ENCODE measurements at regions not wholly inside any gene's neighbourhood (a gene's known extent, or its start where the extent isn't known, plus 50 kb on each side); places are given as distances from the start of the nearest gene placed in this dataset.

GRCh38 chr12:131598717-131599116 is 112.2 kb upstream of the SFSWAP start:
- no peak for TF ChIP-seq CTCF (conservative IDR thresholded peaks at IDR 0.05)
- TF ChIP-seq ZFX (IDR thresholded peaks at IDR 0.05) = no peak
